Kidney epithelial cell (primary cell): ENCODE measurements at regions not wholly inside any gene's neighbourhood (a gene's known extent, or its start where the extent isn't known, plus 50 kb on each side); places are given as distances from the start of the nearest gene placed in this dataset.

Experiments used
- DNase-seq: peaks from one replicate; pipeline ENCODE4 v3.0.0-alpha.2; 2010; ENCODE audit warnings: low read depth
- H3K27me3 ChIP-seq: 2 replicates; pipeline ENCODE4 v1.6.0; 2011; ENCODE audit warnings: low read length; ENCODE audit not compliant: control insufficient read depth, insufficient read depth
- H3K36me3 ChIP-seq: 2 replicates; pipeline ENCODE4 v1.5.1; 2011; ENCODE audit warnings: low read length; ENCODE audit not compliant: control insufficient read depth, insufficient read depth
- H3K4me3 ChIP-seq: 2 replicates; pipeline ENCODE4 v1.5.1; 2011; ENCODE audit warnings: low read depth, mild to moderate bottlenecking, control low read depth, low read length
- CTCF ChIP-seq: IDR thresholded peaks from 2 replicates; pipeline ENCODE4 v1.5.1; 2011; ENCODE audit warnings: mild to moderate bottlenecking, moderate library complexity, low read length, control low read depth, inconsistent platforms; ENCODE audit not compliant: insufficient read depth, poor library complexity, severe bottlenecking

DNA sequence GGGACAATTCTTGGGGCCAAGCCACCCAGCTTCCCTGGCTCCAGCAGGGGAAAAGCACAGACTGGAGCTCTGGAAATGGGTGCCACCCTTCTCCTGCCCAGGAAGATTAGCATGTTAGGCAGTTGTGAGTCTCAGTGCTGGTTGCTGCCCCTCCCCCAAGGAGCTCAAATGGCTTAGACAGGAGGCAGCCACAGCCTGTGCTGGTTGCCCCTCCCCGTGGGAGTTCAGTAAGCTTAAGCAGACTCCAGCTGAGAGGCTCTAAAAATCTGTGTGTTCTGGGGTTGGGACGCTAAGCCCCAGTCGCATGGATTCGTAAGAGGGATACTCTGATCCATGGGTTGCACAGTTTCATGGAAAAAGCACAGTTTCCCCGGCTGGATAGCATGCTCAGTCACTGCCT is 92.7 kb upstream of the NDST3 start:
- DNase-seq, result no peak
- no peaks in the 10 kb centered on the region for H3K36me3 ChIP-seq
- no peak overlapping the region for H3K4me3 ChIP-seq
- H3K27me3 ChIP-seq, result no peaks in the 10 kb centered on the region
- TF ChIP-seq CTCF, result no peak

GRCh38 chr4:117949621-117950020 is 84.7 kb upstream of the NDST3 start:
- TF ChIP-seq CTCF, result no peak
- DNase-seq, result no peak
- no peaks in the 10 kb centered on the region for H3K27me3 ChIP-seq
- H3K4me3 ChIP-seq, result no peak overlapping the region
- H3K36me3 ChIP-seq, result no peaks in the 10 kb centered on the region

GRCh38 chr4:117957571-117957970 is 76.7 kb upstream of the NDST3 start:
- no peak for TF ChIP-seq CTCF
- no peak for DNase-seq
- Histone ChIP-seq H3K27me3 (no peaks in the 10 kb centered on the region), H3K36me3 (no peaks in the 10 kb centered on the region), H3K4me3 (no peak overlapping the region)

GRCh38 chr4:117965622-117966021 is 68.7 kb upstream of the NDST3 start:
- TF ChIP-seq CTCF, result no peak
- DNase-seq, result no peak
- Histone ChIP-seq H3K4me3 (no peak overlapping the region), H3K27me3 (no peaks in the 10 kb centered on the region), H3K36me3 (no peaks in the 10 kb centered on the region)

DNA sequence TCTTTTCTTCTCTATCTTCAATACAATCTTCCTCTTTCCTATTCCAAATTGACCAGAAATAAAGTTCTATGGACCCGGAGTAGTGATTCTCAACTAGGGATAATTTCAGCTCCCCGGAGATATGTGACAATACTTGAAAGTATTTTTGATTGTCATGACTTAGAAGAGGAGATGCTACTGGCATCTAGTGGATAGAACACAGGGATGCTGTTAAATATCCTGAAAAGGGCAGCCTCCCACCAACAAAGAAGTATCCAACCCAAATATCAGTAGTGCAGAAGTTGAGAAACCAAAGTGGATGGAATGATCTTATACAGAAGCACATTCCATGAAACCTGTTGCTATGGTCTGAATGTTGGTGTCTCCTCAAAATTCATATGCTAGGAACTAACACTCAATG is 65.7 kb upstream of the NDST3 start:
- DNase-seq, result no peak
- H3K27me3 ChIP-seq, result no peaks in the 10 kb centered on the region
- TF ChIP-seq CTCF, result no peak
- H3K36me3 ChIP-seq, result no peaks in the 10 kb centered on the region
- no peak overlapping the region for H3K4me3 ChIP-seq

- Histone ChIP-seq H3K4me3 (no peak overlapping the region), H3K36me3 (no peaks in the 10 kb centered on the region), H3K27me3 (no peaks in the 10 kb centered on the region)
- TF ChIP-seq CTCF, result no peak
- DNase-seq, result no peak
Measured at GRCh38 chr4:117971403-117971802, 62.9 kb upstream of the NDST3 start.
